IMR-90 (cell line): ENCODE measurements at regions not wholly inside any gene's neighbourhood (a gene's known extent, or its start where the extent isn't known, plus 50 kb on each side); places are given as distances from the start of the nearest gene placed in this dataset.

Experiments
- ATAC-seq: fragments of 200-7000 bp; cut with Tn5 transposase; 2 replicates; pipeline ENCODE4 v1.9.1; 2020; ENCODE audit warnings: low read depth, mild to moderate bottlenecking, moderate library complexity
- BruUV-seq: library from RNA; stranded (reverse); fragments of 400-500 nt; replicated peaks from 2 replicates; lab custom pipeline; 2021; lab: Mats Ljungman, UMichigan
- CTCF ChIA-PET: fragments of 300-600 bp; formaldehyde crosslinking; extraction: SDS; loops from one replicate; lab custom pipeline; 2021; ENCODE audit warnings: antibody characterized with exemption; lab: Yijun Ruan, JAX
- POLR2A ChIA-PET: fragments of 300-600 bp; sonication (Branson Sonifier 250); formaldehyde crosslinking; loops from one replicate; lab custom pipeline; 2022; ENCODE audit warnings: antibody characterized with exemption; ENCODE audit not compliant: unreplicated experiment; lab: Charles Lee
- DNase-seq: peaks from one replicate; pipeline ENCODE4 v3.0.0; 2013
- H2AFZ ChIP-seq: replicated peaks from 2 replicates; pipeline ENCODE3; 2013; ENCODE audit warnings: low read length, mild to moderate bottlenecking; ENCODE audit not compliant: poor library complexity
- H2AK5ac ChIP-seq: 2 replicates; pipeline ENCODE4 v1.6.1; 2013; ENCODE audit warnings: low read depth, low read length, inconsistent platforms
- H2AK9ac ChIP-seq: replicated peaks from 2 replicates; pipeline ENCODE3; 2013; ENCODE audit warnings: mild to moderate bottlenecking, low read depth, low read length, moderate library complexity; ENCODE audit not compliant: poor library complexity
- H2BK120ac ChIP-seq: 2 replicates; pipeline ENCODE4 v1.6.1; 2013; ENCODE audit warnings: low read depth, low read length, inconsistent platforms
- H2BK15ac ChIP-seq: 3 replicates; pipeline ENCODE4 v1.6.1; 2013; ENCODE audit warnings: low read depth, low read length, inconsistent platforms
- H2BK20ac ChIP-seq: 2 replicates; pipeline ENCODE4 v1.6.1; 2013; ENCODE audit warnings: low read depth, mild to moderate bottlenecking, inconsistent platforms, low read length, moderate library complexity
- H2BK5ac ChIP-seq: 2 replicates; pipeline ENCODE4 v1.6.1; 2013; ENCODE audit warnings: mild to moderate bottlenecking, low read depth, low read length, inconsistent platforms; ENCODE audit not compliant: poor library complexity, severe bottlenecking
- H3K14ac ChIP-seq: replicated peaks from 2 replicates; pipeline ENCODE4 v1.6.1; 2013; ENCODE audit warnings: low read depth, low read length, inconsistent platforms
- H3K18ac ChIP-seq: 2 replicates; pipeline ENCODE4 v1.6.1; 2013; ENCODE audit warnings: low read depth, low read length, control low read depth
- H3K23ac ChIP-seq: 2 replicates; pipeline ENCODE4 v1.6.1; 2013; ENCODE audit warnings: low read depth, low read length, inconsistent platforms
- H3K27ac ChIP-seq: 2 replicates; pipeline ENCODE4 v1.5.1; 2013; ENCODE audit warnings: mild to moderate bottlenecking, control low read depth, low read length; ENCODE audit not compliant: insufficient read depth
- H3K27me3 ChIP-seq: 2 replicates; pipeline ENCODE4 v1.6.1; 2013; ENCODE audit warnings: low read length; ENCODE audit not compliant: control insufficient read depth, insufficient read depth
- H3K36me3 ChIP-seq: 2 replicates; pipeline ENCODE4 v1.6.1; 2013; ENCODE audit warnings: low read length, mixed read lengths; ENCODE audit not compliant: control insufficient read depth, insufficient read depth
- H3K4ac ChIP-seq: 2 replicates; pipeline ENCODE4 v1.6.1; 2013; ENCODE audit warnings: low read depth, low read length, inconsistent platforms
- H3K4me1 ChIP-seq: 2 replicates; pipeline ENCODE4 v1.6.1; 2013; ENCODE audit warnings: low read length, mixed read lengths; ENCODE audit not compliant: control insufficient read depth, insufficient read depth
- H3K4me2 ChIP-seq: 2 replicates; pipeline ENCODE4 v1.6.1; 2013; ENCODE audit warnings: low read depth, mild to moderate bottlenecking, control low read depth, low read length, moderate library complexity
- H3K4me3 ChIP-seq: 2 replicates; pipeline ENCODE4 v1.5.1; 2013; ENCODE audit warnings: low read depth, mild to moderate bottlenecking, control low read depth, low read length, moderate library complexity; ENCODE audit not compliant: insufficient read depth
- H3K56ac ChIP-seq: 2 replicates; pipeline ENCODE4 v1.6.1; 2013; ENCODE audit warnings: low read length, inconsistent platforms; ENCODE audit not compliant: insufficient read depth; ENCODE audit errors: extremely low read depth
- H3K79me1 ChIP-seq, 2 experiments: 2 replicates each; pipeline ENCODE4 v1.6.1; 2013; ENCODE audit warnings: low read length in 2 of 2, inconsistent platforms in 1 of 2, low read depth in 1 of 2
- H3K9ac ChIP-seq: 2 replicates; pipeline ENCODE4 v1.6.1; 2013; ENCODE audit warnings: low read depth, low read length, control low read depth
- H3K9me1 ChIP-seq: 2 replicates; pipeline ENCODE4 v1.6.1; 2013; ENCODE audit warnings: low read length, inconsistent platforms; ENCODE audit not compliant: insufficient read depth
- H3K9me3 ChIP-seq: 2 replicates; pipeline ENCODE4 v1.6.1; 2013; ENCODE audit warnings: low read length; ENCODE audit not compliant: control insufficient read depth, insufficient read depth
- H4K20me1 ChIP-seq: 2 replicates; pipeline ENCODE4 v1.6.1; 2013; ENCODE audit warnings: low read length, inconsistent platforms; ENCODE audit not compliant: insufficient read depth
- H4K5ac ChIP-seq: 2 replicates; pipeline ENCODE4 v1.6.1; 2013; ENCODE audit warnings: mild to moderate bottlenecking, low read depth, low read length, control low read depth
- H4K8ac ChIP-seq, 2 experiments: 2 replicates each; pipeline ENCODE4 v1.6.1; 2013; ENCODE audit warnings: low read depth in 2 of 2, low read length in 2 of 2, control low read depth in 1 of 2, inconsistent platforms in 1 of 2
- H4K91ac ChIP-seq: 2 replicates; pipeline ENCODE4 v1.6.1; 2013; ENCODE audit warnings: low read depth, low read length, inconsistent platforms; ENCODE audit not compliant: insufficient read depth
- BHLHE40 ChIP-seq: fragments of 150-350 bp; IDR thresholded peaks from 2 replicates; pipeline ENCODE4 v1.6.1; 2016; ENCODE audit warnings: mild to moderate bottlenecking, low read depth, low read length
- CEBPB ChIP-seq: IDR thresholded peaks from 2 replicates; pipeline ENCODE4 v1.6.1; 2012; ENCODE audit warnings: low read depth, low read length, improper control_type of control experiment
- CHD1 ChIP-seq: IDR thresholded peaks from 2 replicates; pipeline ENCODE4 v1.6.1; 2012; ENCODE audit warnings: low read depth, low read length, improper control_type of control experiment
- MAFK ChIP-seq: IDR thresholded peaks from 2 replicates; pipeline ENCODE4 v1.6.1; 2012; ENCODE audit warnings: low read depth, low read length, improper control_type of control experiment
- MAZ ChIP-seq: IDR thresholded peaks from 2 replicates; pipeline ENCODE4 v1.6.1; 2012; ENCODE audit warnings: low read depth, mild to moderate bottlenecking, low read length, improper control_type of control experiment, moderate library complexity, borderline replicate concordance
- POLR2A ChIP-seq: IDR thresholded peaks from 2 replicates; pipeline ENCODE4 v1.6.1; 2012; ENCODE audit warnings: mild to moderate bottlenecking, low read depth, low read length
- RAD21 ChIP-seq: IDR thresholded peaks from 2 replicates; pipeline ENCODE4 v1.6.1; 2012; ENCODE audit warnings: low read length, improper control_type of control experiment
- WGBS, 2 experiments: methylation state at CpG; one replicate each; pipeline versions ENCODE4 v1.1.5 to v1.1.7; 2013; ENCODE audit warnings: missing lambda C conversion rate in 2 of 2; ENCODE audit not compliant: insufficient read length in 1 of 2; ENCODE audit errors: extremely low coverage in 2 of 2; 5-methylcytosine and 5-hydroxymethylcytosine counted together
- dilution Hi-C: fragments of 300-500 bp; cut with HindIII; formaldehyde crosslinking; loops from one replicate; pipeline ENCODE4 v1.14.3; 2018; ENCODE audit warnings: low sequenced_read_pairs; ENCODE audit not compliant: unreplicated experiment
- in situ Hi-C: fragments of 300-500 bp; cut with MboI; formaldehyde crosslinking; loops from 3 replicates; pipeline ENCODE4 v1.14.3; 2019; ENCODE audit warnings: low sequenced_read_pairs, inconsistent platforms, mixed read lengths
- intact Hi-C: fragments of 100-400 bp; cut with micrococcal nuclease; formaldehyde crosslinking; loops from 2 replicates; pipeline ENCODE4 v1.10.0; 2022
- TF ChIP-seq, protein P1 (sequence below): conservative IDR thresholded peaks from 2 replicates; pipeline ENCODE4 v1.5.1; 2012; ENCODE audit warnings: mild to moderate bottlenecking, low read depth, low read length, improper control_type of control experiment
- TF ChIP-seq, protein P2 (sequence below): fragments of 150-350 bp; IDR thresholded peaks from 2 replicates; pipeline ENCODE4 v1.6.1; 2016; ENCODE audit warnings: low read depth, mild to moderate bottlenecking, low read length, moderate library complexity, borderline replicate concordance

DNA sequence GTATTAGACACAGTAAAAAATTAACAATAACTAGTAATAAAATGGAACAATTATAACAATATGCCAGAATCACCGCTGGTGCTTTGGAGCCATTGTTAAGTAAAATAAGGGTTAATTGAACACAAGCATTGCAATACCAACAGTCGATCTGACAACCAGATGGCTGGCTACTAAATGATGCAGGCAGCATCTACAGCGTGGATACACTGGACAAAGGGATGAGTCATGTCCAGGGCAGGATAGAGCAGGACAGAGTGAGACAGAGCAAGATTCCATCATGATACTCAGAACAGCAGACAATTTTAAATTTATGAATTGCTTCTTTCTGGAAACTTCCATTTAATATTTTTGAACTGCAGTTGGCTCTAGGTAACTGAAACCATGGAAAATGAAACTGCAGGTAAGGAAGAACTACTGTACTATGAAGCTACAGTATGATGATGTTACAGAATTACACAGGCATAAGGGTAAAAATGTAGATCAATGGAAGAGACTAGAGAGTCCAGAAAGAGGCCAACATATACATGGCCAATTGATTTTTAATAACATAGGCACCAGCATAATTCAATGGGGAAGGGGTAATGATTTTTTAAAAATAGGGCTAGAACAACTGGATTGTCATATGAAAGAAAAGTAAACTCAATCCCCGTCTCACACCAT, 168.7 kb downstream of the RRAGC start:
- Histone ChIP-seq H3K4me2 (no peak overlapping the region), H3K18ac (no peak overlapping the region), H2AFZ (no peak overlapping the region), H2BK120ac (no peak overlapping the region), H4K5ac (no peak overlapping the region), H3K4me3 (no peak overlapping the region), H3K4me1 (no peaks in the 10 kb centered on the region), H3K27me3 (no peaks in the 10 kb centered on the region), H3K4ac (no peak overlapping the region), H3K56ac (no peak overlapping the region), H3K9ac (no peak overlapping the region), H2BK15ac (no peak overlapping the region), H3K79me1 (no peaks in the 10 kb centered on the region), H4K20me1 (no peaks in the 10 kb centered on the region), H3K14ac (no peak overlapping the region), H3K23ac (no peak overlapping the region), H4K91ac (no peak overlapping the region), H2AK9ac (no peak overlapping the region), H3K9me1 (no peaks in the 10 kb centered on the region), H2AK5ac (no peak overlapping the region), H3K9me3 (no peaks in the 10 kb centered on the region), H3K36me3 (no peaks in the 10 kb centered on the region), H2BK20ac (no peak overlapping the region), H4K8ac (no peak overlapping the region), H2BK5ac (no peak overlapping the region), H3K27ac (no peak overlapping the region)
- ChIA-PET POLR2A (no interaction called here), CTCF (no interaction called here)
- intact Hi-C loops: no loop called here
- DNase-seq (peak; percentile 6), ATAC-seq (no peak)
- in situ Hi-C loops: no loop called here
- no peak for TF ChIP-seq RAD21
- no peak for TF ChIP-seq BHLHE40
- no peak for TF ChIP-seq CEBPB
- no peak for TF ChIP-seq POLR2A
- no peak for TF ChIP-seq MAZ
- no peak for TF ChIP-seq CHD1
- TF ChIP-seq, protein P1, sequence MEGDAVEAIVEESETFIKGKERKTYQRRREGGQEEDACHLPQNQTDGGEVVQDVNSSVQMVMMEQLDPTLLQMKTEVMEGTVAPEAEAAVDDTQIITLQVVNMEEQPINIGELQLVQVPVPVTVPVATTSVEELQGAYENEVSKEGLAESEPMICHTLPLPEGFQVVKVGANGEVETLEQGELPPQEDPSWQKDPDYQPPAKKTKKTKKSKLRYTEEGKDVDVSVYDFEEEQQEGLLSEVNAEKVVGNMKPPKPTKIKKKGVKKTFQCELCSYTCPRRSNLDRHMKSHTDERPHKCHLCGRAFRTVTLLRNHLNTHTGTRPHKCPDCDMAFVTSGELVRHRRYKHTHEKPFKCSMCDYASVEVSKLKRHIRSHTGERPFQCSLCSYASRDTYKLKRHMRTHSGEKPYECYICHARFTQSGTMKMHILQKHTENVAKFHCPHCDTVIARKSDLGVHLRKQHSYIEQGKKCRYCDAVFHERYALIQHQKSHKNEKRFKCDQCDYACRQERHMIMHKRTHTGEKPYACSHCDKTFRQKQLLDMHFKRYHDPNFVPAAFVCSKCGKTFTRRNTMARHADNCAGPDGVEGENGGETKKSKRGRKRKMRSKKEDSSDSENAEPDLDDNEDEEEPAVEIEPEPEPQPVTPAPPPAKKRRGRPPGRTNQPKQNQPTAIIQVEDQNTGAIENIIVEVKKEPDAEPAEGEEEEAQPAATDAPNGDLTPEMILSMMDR: no peak
- TF ChIP-seq MAFK: no peak
- TF ChIP-seq, protein P2, sequence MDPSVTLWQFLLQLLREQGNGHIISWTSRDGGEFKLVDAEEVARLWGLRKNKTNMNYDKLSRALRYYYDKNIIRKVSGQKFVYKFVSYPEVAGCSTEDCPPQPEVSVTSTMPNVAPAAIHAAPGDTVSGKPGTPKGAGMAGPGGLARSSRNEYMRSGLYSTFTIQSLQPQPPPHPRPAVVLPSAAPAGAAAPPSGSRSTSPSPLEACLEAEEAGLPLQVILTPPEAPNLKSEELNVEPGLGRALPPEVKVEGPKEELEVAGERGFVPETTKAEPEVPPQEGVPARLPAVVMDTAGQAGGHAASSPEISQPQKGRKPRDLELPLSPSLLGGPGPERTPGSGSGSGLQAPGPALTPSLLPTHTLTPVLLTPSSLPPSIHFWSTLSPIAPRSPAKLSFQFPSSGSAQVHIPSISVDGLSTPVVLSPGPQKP: no peak
- 20% methylated on average over 1 of the region's 4 CpGs; no CpG with 5 or more reads in 1 of the 2 experiments for WGBS, 2 experiments
- no TSS peak for BruUV-seq
- dilution Hi-C loops: no loop called here
